ENCODE measurements at regions not wholly inside any gene's neighbourhood (a gene's known extent, or its start where the extent isn't known, plus 50 kb on each side); places are given as distances from the start of the nearest gene placed in this dataset.

DNA sequence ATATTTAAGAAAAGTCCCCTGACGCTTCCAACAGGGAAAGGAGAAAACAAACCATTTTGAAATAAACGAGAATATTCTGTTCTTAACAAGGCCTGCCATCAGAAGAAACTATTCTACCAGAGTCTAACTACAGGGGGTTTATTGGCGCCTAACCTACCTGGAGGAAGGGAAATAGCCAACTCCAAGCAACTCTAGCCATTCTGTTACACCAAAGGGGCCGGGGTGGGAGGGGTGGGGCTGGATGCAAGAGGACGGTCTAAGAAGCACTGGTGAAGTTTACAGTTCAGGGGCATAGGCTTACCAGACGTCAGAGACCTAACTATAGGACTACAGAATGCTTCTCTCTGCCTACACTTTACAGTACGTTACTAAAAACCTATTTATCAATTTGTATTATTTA lies 60.5 kb upstream of the GALNT5 start:
- Histone ChIP-seq H3K4me3 (replicated peaks in 1 of 3; ENCODE audit: insufficient read depth in 1 of 3, low read depth in 1 of 3, low read length in 3 of 3) (no peak overlapping the region), H4K20me1 (replicated peaks; ENCODE audit: control insufficient read depth, extremely low read depth, insufficient read depth, low read length) (no peaks in the 10 kb centered on the region), H3K27me3 (ENCODE audit: control insufficient read depth in 2 of 2, insufficient read depth in 2 of 2, low read length in 2 of 2) (no peaks in the 10 kb centered on the region), H3K27ac (ENCODE audit: insufficient read depth, low read depth, low read length) (no peak overlapping the region), H2AFZ (ENCODE audit: low read depth, low read length) (no peak overlapping the region), H3K4me1 (ENCODE audit: control insufficient read depth, extremely low read depth, insufficient read depth, low read length) (peaks cover 6% of the 10 kb centered on the region), H3K36me3 (ENCODE audit: control insufficient read depth in 2 of 2, extremely low read depth in 1 of 2, insufficient read depth in 2 of 2, low read length in 2 of 2) (no peaks in the 10 kb centered on the region), H3K4me2 (ENCODE audit: insufficient read depth, low read length) (no peak overlapping the region), H3K9me3 (replicated peaks; ENCODE audit: control insufficient read depth, insufficient read depth, low read length) (no peaks in the 10 kb centered on the region), H3K79me2 (ENCODE audit: control insufficient read depth, insufficient read depth, low read length) (no peaks in the 10 kb centered on the region), H3K9ac (replicated peaks; ENCODE audit: extremely low read depth, insufficient read depth, low read length) (no peak overlapping the region), H3K9me1 (replicated peaks; ENCODE audit: control insufficient read depth, extremely low read depth, insufficient read depth, low read length) (no peaks in the 10 kb centered on the region)
- BruUV-seq (replicated peaks), result no TSS peak
- FAIRE-seq (no peak), DNase-seq (ENCODE audit: low read depth, low spot score) (no peak)
- ChIA-PET CTCF (no interaction called here), POLR2A (no interaction called here)
- TF ChIP-seq POLR2AphosphoS5 (IDR thresholded peaks at IDR 0.05; ENCODE audit: insufficient read depth, low read depth, low read length) (no peak), FOS (IDR thresholded peaks at IDR 0.05; ENCODE audit: borderline replicate concordance, insufficient read depth, low read length) (no peak), POLR2A (IDR thresholded peaks at IDR 0.05; ENCODE audit: low read depth, low read length) (no peak), MYC (IDR thresholded peaks at IDR 0.05; ENCODE audit: low read depth, low read length) (no peak), GATA2 (IDR thresholded peaks at IDR 0.05; ENCODE audit: insufficient read depth, insufficient read length, low read depth, low read length) (no peak), EZH2 (IDR thresholded peaks at IDR 0.05; ENCODE audit: borderline replicate concordance, low read depth, low read length, severe bottlenecking) (no peak), JUN (IDR thresholded peaks at IDR 0.05; ENCODE audit: borderline replicate concordance, insufficient read depth, insufficient read length, low read depth) (no peak)
- TF ChIP-seq, protein P1, sequence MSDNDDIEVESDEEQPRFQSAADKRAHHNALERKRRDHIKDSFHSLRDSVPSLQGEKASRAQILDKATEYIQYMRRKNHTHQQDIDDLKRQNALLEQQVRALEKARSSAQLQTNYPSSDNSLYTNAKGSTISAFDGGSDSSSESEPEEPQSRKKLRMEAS (IDR thresholded peaks at IDR 0.05; ENCODE audit: insufficient read depth, insufficient read length), result no peak
- TF ChIP-seq, protein P2, sequence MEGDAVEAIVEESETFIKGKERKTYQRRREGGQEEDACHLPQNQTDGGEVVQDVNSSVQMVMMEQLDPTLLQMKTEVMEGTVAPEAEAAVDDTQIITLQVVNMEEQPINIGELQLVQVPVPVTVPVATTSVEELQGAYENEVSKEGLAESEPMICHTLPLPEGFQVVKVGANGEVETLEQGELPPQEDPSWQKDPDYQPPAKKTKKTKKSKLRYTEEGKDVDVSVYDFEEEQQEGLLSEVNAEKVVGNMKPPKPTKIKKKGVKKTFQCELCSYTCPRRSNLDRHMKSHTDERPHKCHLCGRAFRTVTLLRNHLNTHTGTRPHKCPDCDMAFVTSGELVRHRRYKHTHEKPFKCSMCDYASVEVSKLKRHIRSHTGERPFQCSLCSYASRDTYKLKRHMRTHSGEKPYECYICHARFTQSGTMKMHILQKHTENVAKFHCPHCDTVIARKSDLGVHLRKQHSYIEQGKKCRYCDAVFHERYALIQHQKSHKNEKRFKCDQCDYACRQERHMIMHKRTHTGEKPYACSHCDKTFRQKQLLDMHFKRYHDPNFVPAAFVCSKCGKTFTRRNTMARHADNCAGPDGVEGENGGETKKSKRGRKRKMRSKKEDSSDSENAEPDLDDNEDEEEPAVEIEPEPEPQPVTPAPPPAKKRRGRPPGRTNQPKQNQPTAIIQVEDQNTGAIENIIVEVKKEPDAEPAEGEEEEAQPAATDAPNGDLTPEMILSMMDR (IDR thresholded peaks at IDR 0.05; ENCODE audit: extremely low read depth in 1 of 2, insufficient read depth in 1 of 2, low read depth in 1 of 2, low read length in 2 of 2), result no peak
- dilution Hi-C loops (cut with MboI; ENCODE audit: extremely low pct_ligation_motif_present, low sequenced_read_pairs) (no loop called here), intact Hi-C loops (cut with micrococcal nuclease) (loop anchor here (10.0 kb wide), 1 partner anchor 1382 kb away; no protein-coding TSS in a partner anchor)

Data from endothelial cell of umbilical vein (primary cell).